ENCODE measurements at regions not wholly inside any gene's neighbourhood (a gene's known extent, or its start where the extent isn't known, plus 50 kb on each side); places are given as distances from the start of the nearest gene placed in this dataset.

- Histone ChIP-seq H3K4me3 (ENCODE audit: low read depth in 1 of 2, low read length in 1 of 2) (no peak overlapping the region), H3K4me1 (ENCODE audit: control insufficient read depth in 1 of 2, insufficient read depth in 1 of 2, low read depth in 1 of 2, low read length in 1 of 2) (peaks cover 36 to 41% of the 10 kb centered on the region in 2 experiments), H3K27ac (peak overlapping the region; percentile 58), H3K27me3 (no peaks in the 10 kb centered on the region), H3K36me3 (no peaks in the 10 kb centered on the region), H3K9me3 (no peaks in the 10 kb centered on the region)
- TF ChIP-seq CTCF (IDR thresholded peaks at IDR 0.05) = no peak
These were observed 124.8 kb upstream of the CXCR4 start for GRCh38 chr2:136242687-136243277.

- no peak for TF ChIP-seq CTCF (IDR thresholded peaks at IDR 0.05)
- H3K27ac ChIP-seq = peak overlapping the region; percentile 58
- H3K4me3 ChIP-seq (ENCODE audit: low read depth in 1 of 2, low read length in 1 of 2) = no peak overlapping the region
- no peaks in the 10 kb centered on the region for H3K9me3 ChIP-seq
- peaks cover 42 to 46% of the 10 kb centered on the region in 2 experiments for H3K4me1 ChIP-seq (ENCODE audit: control insufficient read depth in 1 of 2, insufficient read depth in 1 of 2, low read depth in 1 of 2, low read length in 1 of 2)
- H3K27me3 ChIP-seq = no peaks in the 10 kb centered on the region
- no peaks in the 10 kb centered on the region for H3K36me3 ChIP-seq
These were observed 124.2 kb upstream of the CXCR4 start for GRCh38 chr2:136242100-136242499.

- H3K4me3 ChIP-seq (ENCODE audit: low read depth in 1 of 2, low read length in 1 of 2) = peak overlapping the region in 1 of 2 experiments; percentile 26
- TF ChIP-seq CTCF (IDR thresholded peaks at IDR 0.05) = peak; percentile 67
- H3K27ac ChIP-seq = peak overlapping the region; percentile 97
- H3K36me3 ChIP-seq = no peaks in the 10 kb centered on the region
- no peaks in the 10 kb centered on the region for H3K27me3 ChIP-seq
- peaks cover 24 to 29% of the 10 kb centered on the region in 2 experiments for H3K4me1 ChIP-seq (ENCODE audit: control insufficient read depth in 1 of 2, insufficient read depth in 1 of 2, low read depth in 1 of 2, low read length in 1 of 2)
- no peaks in the 10 kb centered on the region for H3K9me3 ChIP-seq
These were observed 121.2 kb upstream of the CXCR4 start for GRCh38 chr2:136239079-136239685.

GRCh38 chr2:136238286-136239078 is 120.5 kb upstream of the CXCR4 start:
- no peaks in the 10 kb centered on the region for H3K36me3 ChIP-seq
- peak overlapping the region; percentile 97 for H3K27ac ChIP-seq
- no peaks in the 10 kb centered on the region for H3K9me3 ChIP-seq
- no peak for TF ChIP-seq CTCF (IDR thresholded peaks at IDR 0.05)
- H3K27me3 ChIP-seq = no peaks in the 10 kb centered on the region
- peaks cover 25 to 31% of the 10 kb centered on the region in 2 experiments for H3K4me1 ChIP-seq (ENCODE audit: control insufficient read depth in 1 of 2, insufficient read depth in 1 of 2, low read depth in 1 of 2, low read length in 1 of 2)
- H3K4me3 ChIP-seq (ENCODE audit: low read depth in 1 of 2, low read length in 1 of 2) = peak overlapping the region in 1 of 2 experiments; percentile 10

GRCh38 chr2:136236019-136236418 is 118.1 kb upstream of the CXCR4 start:
- TF ChIP-seq CTCF (IDR thresholded peaks at IDR 0.05) = no peak
- Histone ChIP-seq H3K9me3 (no peaks in the 10 kb centered on the region), H3K4me3 (ENCODE audit: low read depth in 1 of 2, low read length in 1 of 2) (no peak overlapping the region), H3K4me1 (ENCODE audit: control insufficient read depth in 1 of 2, insufficient read depth in 1 of 2, low read depth in 1 of 2, low read length in 1 of 2) (peaks cover 31 to 37% of the 10 kb centered on the region in 2 experiments), H3K27ac (no peak overlapping the region), H3K36me3 (no peaks in the 10 kb centered on the region), H3K27me3 (no peaks in the 10 kb centered on the region)

Data from neutrophil (primary cell).